ENCODE measurements at regions not wholly inside any gene's neighbourhood (a gene's known extent, or its start where the extent isn't known, plus 50 kb on each side); places are given as distances from the start of the nearest gene placed in this dataset.
"Not testable (repeated sequence)": the region's sequence is repeated elsewhere in the genome, so short reads cannot be mapped to it uniquely, and the experiment has no call there.

DNA sequence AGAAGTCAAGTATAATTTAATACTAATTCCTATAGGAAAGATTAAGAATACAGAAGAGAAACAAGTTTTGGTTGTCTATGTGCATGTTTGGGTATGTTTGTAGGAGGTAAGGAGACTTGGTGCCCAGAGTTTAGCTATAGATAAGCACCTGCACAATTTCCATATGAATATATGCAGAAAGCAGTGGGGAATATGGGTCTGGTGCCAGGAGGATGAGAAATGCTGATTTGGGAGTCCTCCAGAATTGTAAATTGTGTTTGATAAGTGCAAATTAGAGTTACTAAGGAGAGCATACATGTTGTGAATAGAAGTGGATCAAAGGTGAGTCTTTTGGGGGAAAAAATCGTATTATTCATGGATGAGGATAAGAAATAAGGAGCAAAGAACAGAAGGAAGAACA is 653.1 kb downstream of the EFNA5 start:
- intact Hi-C loops (cut with micrococcal nuclease), result no loop called here
- Mint-ChIP-seq H3K4me1 (no peaks in the 10 kb centered on the region), H3K4me3 (no peak overlapping the region), H3K27me3 (no peaks in the 10 kb centered on the region), H3K9me3 (no peaks in the 10 kb centered on the region), H3K36me3 (ENCODE audit: low read depth) (no peaks in the 10 kb centered on the region), H3K27ac (no peak overlapping the region)
- DNase-seq, result no peak

DNA sequence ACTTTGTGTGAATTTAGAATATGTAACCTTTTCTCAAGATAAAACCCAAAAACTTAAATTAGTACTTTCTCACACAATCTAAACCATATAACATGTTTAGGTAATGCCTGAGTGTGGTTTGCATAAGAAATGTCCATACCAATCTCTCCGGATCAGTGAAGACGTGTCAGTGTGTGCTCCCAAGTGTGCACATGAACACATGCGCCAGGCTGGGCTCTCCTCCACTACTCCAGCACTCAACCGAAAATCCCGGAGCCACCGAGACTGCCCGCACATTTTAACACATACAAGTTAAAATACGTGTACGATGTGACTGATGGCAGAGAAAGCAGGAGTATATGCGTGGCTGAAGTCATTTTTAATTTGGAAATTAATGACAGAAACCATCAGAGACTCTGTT is 658.4 kb downstream of the EFNA5 start:
- H3K27me3 Mint-ChIP-seq, result no peaks in the 10 kb centered on the region
- no peak overlapping the region for H3K27ac Mint-ChIP-seq
- intact Hi-C loops (cut with micrococcal nuclease), result no loop called here
- H3K36me3 Mint-ChIP-seq (ENCODE audit: low read depth), result no peaks in the 10 kb centered on the region
- no peaks in the 10 kb centered on the region for H3K4me1 Mint-ChIP-seq
- no peaks in the 10 kb centered on the region for H3K9me3 Mint-ChIP-seq
- H3K4me3 Mint-ChIP-seq, result no peak overlapping the region
- DNase-seq, result no peak

DNA sequence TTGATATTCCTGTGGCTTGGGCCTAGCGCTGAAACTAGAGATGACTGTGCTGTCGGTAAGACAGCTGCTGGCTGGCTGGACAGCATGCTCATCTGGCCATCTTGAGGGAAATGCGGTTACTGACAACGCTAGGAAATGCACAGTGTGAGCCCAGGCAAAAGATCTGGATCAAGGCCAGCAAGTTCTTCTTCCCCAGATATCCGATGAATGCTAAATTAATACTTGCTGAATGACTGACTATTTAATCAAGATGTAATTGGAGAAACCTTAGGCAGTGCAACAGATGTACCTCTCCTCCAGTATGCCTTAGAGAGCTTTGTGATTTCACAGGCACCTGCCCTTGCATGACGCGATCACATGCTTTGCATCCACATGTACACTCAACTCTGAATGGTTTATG is 659.1 kb downstream of the EFNA5 start:
- no peaks in the 10 kb centered on the region for H3K36me3 Mint-ChIP-seq (ENCODE audit: low read depth)
- no peaks in the 10 kb centered on the region for H3K9me3 Mint-ChIP-seq
- H3K4me3 Mint-ChIP-seq, result no peak overlapping the region
- intact Hi-C loops (cut with micrococcal nuclease), result no loop called here
- H3K27ac Mint-ChIP-seq, result no peak overlapping the region
- H3K27me3 Mint-ChIP-seq, result no peaks in the 10 kb centered on the region
- H3K4me1 Mint-ChIP-seq, result no peaks in the 10 kb centered on the region
- no peak for DNase-seq

DNA sequence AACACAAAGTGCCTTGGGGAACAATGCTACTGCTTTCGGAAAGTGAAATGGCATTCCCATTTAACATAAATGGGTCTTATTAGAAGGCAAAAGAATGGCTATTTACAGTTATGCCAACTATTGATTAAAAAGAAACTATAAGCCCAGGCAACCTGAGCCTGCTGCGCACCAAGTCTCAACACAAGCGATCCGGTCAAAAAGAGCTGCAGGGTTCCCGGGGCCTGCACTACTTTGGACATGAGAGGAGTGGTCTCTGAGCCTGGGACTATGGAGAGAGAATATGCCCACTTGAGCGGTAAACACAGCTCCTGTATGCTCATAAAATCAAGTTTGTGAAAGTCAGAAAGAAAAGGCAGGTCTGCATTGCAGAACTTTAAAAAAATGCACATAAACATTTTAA is 660.7 kb downstream of the EFNA5 start:
- no peak overlapping the region for H3K27ac Mint-ChIP-seq
- H3K27me3 Mint-ChIP-seq, result no peaks in the 10 kb centered on the region
- DNase-seq, result no peak
- intact Hi-C loops (cut with micrococcal nuclease), result no loop called here
- H3K9me3 Mint-ChIP-seq, result no peaks in the 10 kb centered on the region
- no peak overlapping the region for H3K4me3 Mint-ChIP-seq
- H3K4me1 Mint-ChIP-seq, result no peaks in the 10 kb centered on the region
- no peaks in the 10 kb centered on the region for H3K36me3 Mint-ChIP-seq (ENCODE audit: low read depth)

DNA sequence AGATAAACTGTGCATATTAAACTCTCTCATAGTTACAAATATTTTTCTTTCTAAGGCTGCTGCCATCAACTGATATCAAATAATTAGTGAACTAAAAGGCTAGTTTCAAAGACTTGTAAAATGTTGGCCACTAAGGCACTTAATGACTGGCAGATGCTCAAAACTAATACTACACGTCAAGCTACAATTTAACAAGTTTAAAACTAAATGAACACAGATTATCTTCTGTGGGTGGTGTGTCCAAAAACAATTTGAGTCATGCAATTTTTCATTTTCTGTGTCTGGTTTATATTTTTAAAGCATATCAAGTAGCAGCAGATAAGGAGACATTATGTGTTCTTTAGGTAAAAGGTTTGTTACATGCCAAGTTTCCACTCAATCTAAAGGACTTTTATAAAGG is 665.1 kb downstream of the EFNA5 start:
- Mint-ChIP-seq H3K36me3 (ENCODE audit: low read depth) (no peaks in the 10 kb centered on the region), H3K9me3 (no peaks in the 10 kb centered on the region), H3K27ac (no peak overlapping the region)

DNA sequence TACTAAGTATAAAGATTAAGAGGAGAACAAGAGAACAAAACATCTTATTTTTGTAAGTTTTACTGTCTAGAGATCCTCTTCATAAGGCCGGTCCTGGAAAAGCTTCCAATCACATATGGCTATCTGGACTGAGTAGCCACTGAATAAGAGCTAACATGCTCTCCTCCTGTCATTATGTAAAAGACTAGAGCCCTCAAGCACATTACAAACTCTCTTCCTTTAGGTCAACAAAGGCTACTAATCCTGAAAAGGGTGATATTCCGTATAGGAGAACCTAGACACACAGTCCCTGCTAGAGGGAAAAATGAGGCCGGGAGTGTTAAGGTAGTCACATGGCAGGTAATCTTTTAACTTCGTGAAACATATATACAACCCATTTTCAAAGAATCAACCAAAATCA is 665.6 kb downstream of the EFNA5 start:
- H3K4me1 Mint-ChIP-seq, result no peaks in the 10 kb centered on the region
- no peak overlapping the region for H3K4me3 Mint-ChIP-seq
- H3K9me3 Mint-ChIP-seq, result no peaks in the 10 kb centered on the region
- intact Hi-C loops (cut with micrococcal nuclease), result no loop called here
- no peaks in the 10 kb centered on the region for H3K27me3 Mint-ChIP-seq
- DNase-seq, result no peak
- H3K36me3 Mint-ChIP-seq (ENCODE audit: low read depth), result no peaks in the 10 kb centered on the region
- H3K27ac Mint-ChIP-seq, result no peak overlapping the region

More for the DNA sequence above, 665.1 kb downstream of the EFNA5 start:
- intact Hi-C loops (cut with micrococcal nuclease), result no loop called here
- no peak overlapping the region for H3K4me3 Mint-ChIP-seq
- H3K27me3 Mint-ChIP-seq, result no peaks in the 10 kb centered on the region
- no peak for DNase-seq
- no peaks in the 10 kb centered on the region for H3K4me1 Mint-ChIP-seq

DNA sequence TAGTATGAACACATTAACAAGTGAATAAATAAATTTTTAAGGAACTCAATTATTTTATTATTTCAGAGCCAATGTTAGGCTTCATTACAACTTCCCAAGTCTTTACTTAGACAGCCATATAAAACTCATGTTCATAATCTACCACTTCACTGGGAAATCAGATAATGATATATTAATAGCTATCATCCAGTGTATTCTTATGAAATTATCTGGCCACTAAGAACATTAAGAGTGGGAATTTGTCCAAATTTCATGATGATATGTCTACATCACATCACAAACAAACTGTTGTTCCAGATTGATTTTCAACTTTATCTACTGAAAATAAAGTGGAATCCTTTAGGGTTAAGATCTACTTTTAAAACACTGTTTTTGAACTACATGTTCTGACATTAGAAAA is 668.6 kb downstream of the EFNA5 start:
- H3K9me3 Mint-ChIP-seq, result no peaks in the 10 kb centered on the region
- H3K36me3 Mint-ChIP-seq (ENCODE audit: low read depth), result no peaks in the 10 kb centered on the region
- H3K4me1 Mint-ChIP-seq, result no peaks in the 10 kb centered on the region
- no peak for DNase-seq
- no peak overlapping the region for H3K4me3 Mint-ChIP-seq
- H3K27ac Mint-ChIP-seq, result no peak overlapping the region
- H3K27me3 Mint-ChIP-seq, result no peaks in the 10 kb centered on the region
- intact Hi-C loops (cut with micrococcal nuclease), result no loop called here

DNA sequence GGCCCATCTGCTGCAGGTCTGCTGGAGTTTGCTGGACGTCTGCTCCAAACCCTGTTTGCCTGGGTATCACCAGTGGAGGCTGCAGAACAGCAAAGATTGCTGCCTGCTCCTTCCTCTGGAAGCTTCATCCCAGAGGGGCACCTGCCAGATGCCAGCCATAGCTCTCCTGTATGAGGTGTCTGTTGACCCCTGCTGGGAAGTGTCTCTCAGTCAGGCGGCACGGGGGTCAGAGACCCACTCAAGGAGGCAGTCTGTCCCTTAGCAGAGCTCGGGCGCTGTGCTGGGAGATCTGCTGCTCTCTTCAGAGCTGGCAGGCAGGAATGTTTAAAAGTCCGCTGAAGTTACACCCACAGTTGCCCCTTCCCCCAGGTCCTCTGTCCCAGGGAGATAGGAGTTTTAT is 671.2 kb downstream of the EFNA5 start:
- H3K27ac Mint-ChIP-seq; DNase-seq; H3K4me3 Mint-ChIP-seq; H3K4me1 Mint-ChIP-seq; intact Hi-C loops (cut with micrococcal nuclease); H3K36me3 Mint-ChIP-seq (ENCODE audit: low read depth); H3K9me3 Mint-ChIP-seq; H3K27me3 Mint-ChIP-seq: not testable (repeated sequence)

DNA sequence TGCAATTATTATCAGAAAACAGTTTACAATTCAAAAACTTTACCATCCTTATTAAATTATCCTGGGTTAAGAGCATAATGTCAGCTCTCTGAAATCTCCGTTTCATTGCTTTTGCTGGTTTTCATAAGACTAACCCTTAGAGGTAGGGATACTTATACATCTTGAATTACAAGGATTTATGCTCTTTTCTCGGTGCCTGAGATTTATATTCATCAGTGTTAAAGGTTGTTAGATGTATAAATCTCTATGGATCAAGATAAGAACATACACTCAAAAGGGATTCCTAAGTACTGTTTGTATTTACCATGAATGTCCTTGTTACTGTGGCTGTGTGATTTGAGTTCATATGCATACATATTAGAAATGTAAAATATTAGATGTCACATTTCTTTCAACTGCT is 684.7 kb downstream of the EFNA5 start:
- intact Hi-C loops (cut with micrococcal nuclease), result no loop called here
- Mint-ChIP-seq H3K9me3 (no peaks in the 10 kb centered on the region), H3K36me3 (ENCODE audit: low read depth) (no peaks in the 10 kb centered on the region), H3K4me1 (no peaks in the 10 kb centered on the region), H3K27ac (no peak overlapping the region), H3K4me3 (no peak overlapping the region), H3K27me3 (no peaks in the 10 kb centered on the region)
- DNase-seq, result no peak

DNA sequence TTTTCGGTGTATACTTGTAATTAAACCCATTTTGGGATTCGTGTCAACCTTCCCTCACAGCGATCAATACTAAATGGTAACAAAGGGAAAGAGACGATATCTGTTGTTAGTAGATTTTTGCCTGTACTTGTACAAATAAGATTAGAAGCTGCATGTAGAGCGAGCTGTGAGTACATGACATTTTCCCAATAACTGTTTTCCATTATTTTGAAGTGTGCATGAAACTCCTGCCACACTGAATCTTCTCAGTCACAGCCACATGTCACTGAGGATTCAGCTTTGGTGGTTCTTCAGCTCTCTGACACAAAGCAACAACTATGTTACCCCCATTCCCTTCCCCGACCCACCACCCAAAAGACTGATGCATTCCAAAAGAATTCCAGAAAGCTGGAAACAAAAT is 685.6 kb downstream of the EFNA5 start:
- no peaks in the 10 kb centered on the region for H3K4me1 Mint-ChIP-seq
- H3K27ac Mint-ChIP-seq, result no peak overlapping the region
- no peaks in the 10 kb centered on the region for H3K27me3 Mint-ChIP-seq

DNA sequence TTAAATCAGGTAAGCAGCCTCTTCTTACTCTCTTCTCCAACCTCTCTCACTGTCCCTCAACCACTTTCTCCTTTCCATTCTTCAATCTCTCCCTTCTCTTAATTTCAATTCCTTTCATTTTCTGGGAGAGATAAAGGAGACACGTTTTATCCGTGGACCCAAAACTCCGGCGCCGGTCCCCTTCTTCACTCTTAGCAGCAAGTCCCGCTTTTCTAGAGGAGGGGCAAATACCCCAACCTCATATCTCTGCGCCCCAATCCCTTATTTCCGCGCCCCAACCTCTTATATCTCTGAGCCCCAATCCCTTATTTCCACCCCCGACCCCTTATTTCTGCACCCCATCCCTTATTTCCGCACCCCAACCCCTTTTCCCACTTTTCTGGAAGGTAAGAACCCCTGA is 691.6 kb downstream of the EFNA5 start:
- H3K4me1 Mint-ChIP-seq; H3K9me3 Mint-ChIP-seq; intact Hi-C loops (cut with micrococcal nuclease); DNase-seq; H3K27me3 Mint-ChIP-seq; H3K36me3 Mint-ChIP-seq (ENCODE audit: low read depth); H3K4me3 Mint-ChIP-seq; H3K27ac Mint-ChIP-seq: not testable (repeated sequence)

More for the DNA sequence above, 685.6 kb downstream of the EFNA5 start:
- Mint-ChIP-seq H3K4me3 (no peak overlapping the region), H3K36me3 (ENCODE audit: low read depth) (no peaks in the 10 kb centered on the region), H3K9me3 (no peaks in the 10 kb centered on the region)
- no peak for DNase-seq
- intact Hi-C loops (cut with micrococcal nuclease), result no loop called here

DNA sequence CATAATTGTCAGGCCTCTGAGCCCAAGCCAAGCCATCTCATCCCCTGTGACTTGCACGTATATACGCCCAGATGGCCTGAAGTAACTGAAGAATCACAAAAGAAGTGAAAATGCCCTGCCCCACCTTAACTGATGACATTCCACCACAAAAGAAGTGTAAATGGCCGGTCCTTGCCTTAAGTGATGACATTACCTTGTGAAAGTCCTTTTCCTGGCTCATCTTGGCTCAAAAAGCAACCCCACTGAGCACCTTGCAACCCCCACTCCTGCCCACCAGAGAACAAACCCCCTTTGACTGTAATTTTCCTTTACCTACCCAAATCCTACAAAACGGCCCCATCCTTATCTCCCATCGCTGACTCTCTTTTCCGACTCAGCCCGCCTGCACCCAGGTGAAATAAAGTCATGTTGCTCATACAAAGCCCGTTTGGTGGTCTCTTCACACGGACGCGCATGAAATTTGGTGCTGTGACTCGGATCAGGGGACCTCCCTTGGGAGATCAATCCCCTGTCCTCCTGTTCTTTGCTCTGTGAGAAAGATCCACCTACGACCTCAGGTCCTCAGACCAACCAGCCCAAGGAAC is 692.1 kb downstream of the EFNA5 start:
- H3K9me3 Mint-ChIP-seq; H3K27me3 Mint-ChIP-seq; intact Hi-C loops (cut with micrococcal nuclease); DNase-seq; H3K4me1 Mint-ChIP-seq; H3K36me3 Mint-ChIP-seq (ENCODE audit: low read depth); H3K4me3 Mint-ChIP-seq; H3K27ac Mint-ChIP-seq: not testable (repeated sequence)

DNA sequence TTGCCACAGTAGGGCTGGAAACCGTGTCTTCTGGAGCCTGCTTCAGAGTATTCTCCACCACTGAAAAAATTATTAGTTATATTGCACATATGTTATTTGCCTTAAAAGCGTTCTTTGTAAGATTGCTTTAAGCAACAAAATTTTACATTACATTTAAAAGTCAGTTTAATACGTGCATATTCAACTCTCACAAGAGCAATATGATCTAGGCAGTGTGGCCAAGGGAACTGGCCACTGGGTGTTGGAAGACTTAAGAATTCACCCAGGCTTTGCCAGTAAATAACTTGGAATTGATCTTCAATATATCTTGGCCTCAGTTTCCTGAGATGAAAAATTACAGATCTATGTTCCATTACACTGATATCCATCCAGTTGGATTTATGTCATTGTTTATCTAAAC is 694.4 kb downstream of the EFNA5 start:
- H3K9me3 Mint-ChIP-seq, result no peaks in the 10 kb centered on the region
- H3K4me1 Mint-ChIP-seq, result no peaks in the 10 kb centered on the region
- no peak overlapping the region for H3K27ac Mint-ChIP-seq
- H3K4me3 Mint-ChIP-seq, result no peak overlapping the region
- H3K36me3 Mint-ChIP-seq (ENCODE audit: low read depth), result no peaks in the 10 kb centered on the region
- H3K27me3 Mint-ChIP-seq, result no peaks in the 10 kb centered on the region
- intact Hi-C loops (cut with micrococcal nuclease), result no loop called here
- DNase-seq, result no peak

DNA sequence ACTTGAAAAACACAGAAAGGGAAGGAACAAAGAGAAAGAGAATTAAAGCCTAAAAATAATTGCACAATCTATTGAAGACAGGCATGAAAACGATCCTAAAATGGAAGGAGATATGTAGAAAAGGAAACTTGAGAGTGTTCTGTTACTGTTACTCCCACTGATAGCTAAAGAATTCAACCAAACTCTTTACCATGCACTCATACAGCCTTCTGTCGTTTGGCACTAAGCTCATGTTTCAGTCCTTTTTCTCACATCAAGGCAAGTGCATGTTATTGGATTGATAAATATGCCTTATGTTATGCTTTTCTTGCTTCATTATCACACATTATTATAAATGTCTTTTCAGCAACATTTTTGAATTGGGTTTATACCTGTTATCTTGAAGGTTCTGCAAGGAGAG is 696.5 kb downstream of the EFNA5 start:
- Mint-ChIP-seq H3K9me3 (no peaks in the 10 kb centered on the region), H3K36me3 (ENCODE audit: low read depth) (no peaks in the 10 kb centered on the region), H3K4me1 (no peaks in the 10 kb centered on the region), H3K27me3 (no peaks in the 10 kb centered on the region), H3K27ac (no peak overlapping the region), H3K4me3 (no peak overlapping the region)
- intact Hi-C loops (cut with micrococcal nuclease), result no loop called here
- DNase-seq, result no peak

DNA sequence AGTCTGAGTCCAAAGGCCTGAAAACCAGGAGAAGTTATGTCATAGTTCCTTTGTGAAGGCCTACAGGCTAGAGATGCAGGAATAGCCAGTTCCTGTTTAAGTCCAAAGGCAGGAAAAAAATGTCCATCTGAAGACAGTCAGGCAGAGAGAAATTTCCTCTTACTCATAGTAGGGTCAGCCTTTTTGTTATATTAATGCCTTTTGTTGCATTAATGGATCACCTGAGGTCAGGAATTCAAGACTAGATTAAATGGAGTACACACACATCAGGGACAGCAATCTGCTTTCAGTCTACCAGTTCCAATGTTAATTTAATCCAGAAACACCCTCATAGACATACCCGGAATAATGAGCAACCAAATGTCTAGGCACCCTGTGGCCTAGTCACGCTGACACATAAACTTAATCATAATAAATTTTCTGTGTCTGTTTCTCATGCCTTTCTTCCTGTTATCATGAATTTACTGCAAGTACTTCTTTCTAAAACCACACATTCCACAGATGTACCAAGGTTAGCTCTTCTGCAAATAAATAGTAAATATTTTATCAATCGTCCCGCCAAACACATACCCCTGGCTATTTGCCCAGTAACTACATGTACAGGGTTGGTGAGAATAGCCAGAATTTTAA is 703.9 kb downstream of the EFNA5 start:
- DNase-seq, result no peak
- no peaks in the 10 kb centered on the region for H3K4me1 Mint-ChIP-seq
- intact Hi-C loops (cut with micrococcal nuclease), result no loop called here

More for the DNA sequence above, 703.9 kb downstream of the EFNA5 start:
- H3K27me3 Mint-ChIP-seq, result no peaks in the 10 kb centered on the region
- no peak overlapping the region for H3K27ac Mint-ChIP-seq
- no peak overlapping the region for H3K4me3 Mint-ChIP-seq
- H3K9me3 Mint-ChIP-seq, result peaks cover 9% of the 10 kb centered on the region
- H3K36me3 Mint-ChIP-seq (ENCODE audit: low read depth), result no peaks in the 10 kb centered on the region

Measured in activated CD4-positive, alpha-beta T cell treated with anti-CD3 and anti-CD28 coated beads, Interleukin-2, amount 10 ng/mL, durations not matched to agents 24 days and 14 days (primary cell).